ENCODE measurements at regions not wholly inside any gene's neighbourhood (a gene's known extent, or its start where the extent isn't known, plus 50 kb on each side); places are given as distances from the start of the nearest gene placed in this dataset.

GRCh38 chr3:64743156-64743886 lies 55.5 kb upstream of the ADAMTS9 start:
- TF ChIP-seq CTCF (conservative IDR thresholded peaks at IDR 0.05; ENCODE audit: low read depth, low read length): no peak
- no peak for DNase-seq (ENCODE audit: low read depth)
- no peak overlapping the region for H3K4me3 ChIP-seq (ENCODE audit: low read length)

- DNase-seq (ENCODE audit: low read depth): no peak
- H3K4me3 ChIP-seq (ENCODE audit: low read length): no peak overlapping the region
- no peak for TF ChIP-seq CTCF (conservative IDR thresholded peaks at IDR 0.05; ENCODE audit: low read depth, low read length)
Observed at GRCh38 chr3:64741341-64741740, 53.5 kb upstream of the ADAMTS9 start.

- H3K4me3 ChIP-seq (ENCODE audit: low read length): no peak overlapping the region
- no peak for DNase-seq (ENCODE audit: low read depth)
- TF ChIP-seq CTCF (conservative IDR thresholded peaks at IDR 0.05; ENCODE audit: low read depth, low read length): no peak
Observed at GRCh38 chr3:64739971-64740631, 52.3 kb upstream of the ADAMTS9 start.
